Right lung (tissue), 2 donors: ENCODE measurements at regions not wholly inside any gene's neighbourhood (a gene's known extent, or its start where the extent isn't known, plus 50 kb on each side); places are given as distances from the start of the nearest gene placed in this dataset.
"Not testable (repeated sequence)": the region's sequence is repeated elsewhere in the genome, so short reads cannot be mapped to it uniquely, and the experiment has no call there.

ENCODE experiments used
- DNase-seq, 2 donors: peaks; one replicate each; pipeline ENCODE4 v3.0.0-alpha.2; 2013

DNA sequence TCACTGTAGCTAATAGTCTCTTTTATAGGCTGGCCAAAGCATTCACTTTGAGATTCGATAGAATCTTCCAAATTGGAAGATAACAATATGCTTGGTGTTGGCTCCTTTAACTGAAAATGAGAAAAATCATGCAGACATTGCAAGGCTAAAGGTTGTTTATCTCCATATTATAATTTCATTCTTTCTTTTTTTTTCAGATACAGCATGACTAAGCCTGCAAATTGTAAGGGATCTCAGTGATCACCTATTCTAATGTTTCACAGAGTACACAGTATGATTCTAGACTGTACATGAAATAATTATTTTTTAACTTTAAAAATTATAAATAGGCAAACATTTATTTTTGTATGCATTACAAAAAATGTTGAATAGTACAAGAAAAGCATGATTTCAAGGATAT is 451.7 kb upstream of the DDI1 start:
- DNase-seq = no peak

DNA sequence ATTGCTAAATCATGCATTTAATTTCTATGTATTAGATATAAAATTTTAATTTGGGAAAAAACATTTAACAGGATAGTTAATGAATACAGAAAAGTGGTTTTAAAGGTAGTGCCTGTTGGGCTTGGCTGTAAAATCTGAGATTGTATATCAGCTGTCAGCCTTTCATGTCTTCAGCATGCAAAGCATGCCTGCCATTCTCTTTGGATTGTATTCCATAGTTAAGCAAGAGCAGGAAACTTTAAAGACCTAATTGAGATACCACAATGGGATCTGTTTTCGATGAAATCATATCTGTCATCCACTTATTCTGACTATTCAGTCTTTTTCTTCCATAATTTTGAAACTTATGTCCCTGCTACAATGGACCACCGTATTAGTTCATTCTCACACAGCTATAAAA is 451.0 kb upstream of the DDI1 start:
- DNase-seq = no peak

DNA sequence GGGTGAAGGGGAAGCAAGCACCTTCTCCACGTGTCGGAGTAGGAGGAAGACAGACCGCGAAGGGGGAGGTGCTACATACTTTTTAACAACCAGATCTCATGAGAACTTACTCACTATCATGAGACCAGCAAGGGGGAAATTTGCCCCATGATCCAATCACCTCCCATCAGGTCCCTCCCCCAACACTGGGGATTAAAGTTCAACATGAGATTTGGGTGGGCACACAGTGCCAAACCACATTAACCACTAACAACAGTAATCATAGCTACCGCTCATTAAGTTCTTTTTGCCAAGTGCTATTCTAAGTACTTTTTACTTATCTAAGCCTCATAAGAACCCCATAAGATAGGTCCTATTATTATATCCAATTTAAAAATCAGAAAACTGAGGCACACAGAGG is 450.5 kb upstream of the DDI1 start:
- no peak for DNase-seq

DNA sequence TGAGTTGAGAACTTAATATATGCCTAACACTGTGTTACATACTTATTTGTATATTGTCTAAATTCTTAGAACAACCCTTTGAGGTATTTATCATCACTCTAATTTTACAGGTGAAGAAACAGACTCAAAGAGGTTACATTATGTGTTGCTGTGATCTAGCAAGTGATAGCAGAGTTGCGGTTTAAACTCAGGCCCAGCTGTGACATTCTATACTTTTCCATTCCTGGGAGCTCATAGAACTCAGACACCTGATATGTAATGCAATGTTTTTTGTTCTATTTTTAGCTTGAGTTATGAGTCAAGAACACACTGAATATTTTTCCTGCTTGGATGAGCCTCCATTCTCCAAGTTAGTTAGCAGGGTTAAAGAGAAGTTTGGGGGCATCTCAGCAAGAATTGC is 449.7 kb upstream of the DDI1 start:
- DNase-seq = no peak

DNA sequence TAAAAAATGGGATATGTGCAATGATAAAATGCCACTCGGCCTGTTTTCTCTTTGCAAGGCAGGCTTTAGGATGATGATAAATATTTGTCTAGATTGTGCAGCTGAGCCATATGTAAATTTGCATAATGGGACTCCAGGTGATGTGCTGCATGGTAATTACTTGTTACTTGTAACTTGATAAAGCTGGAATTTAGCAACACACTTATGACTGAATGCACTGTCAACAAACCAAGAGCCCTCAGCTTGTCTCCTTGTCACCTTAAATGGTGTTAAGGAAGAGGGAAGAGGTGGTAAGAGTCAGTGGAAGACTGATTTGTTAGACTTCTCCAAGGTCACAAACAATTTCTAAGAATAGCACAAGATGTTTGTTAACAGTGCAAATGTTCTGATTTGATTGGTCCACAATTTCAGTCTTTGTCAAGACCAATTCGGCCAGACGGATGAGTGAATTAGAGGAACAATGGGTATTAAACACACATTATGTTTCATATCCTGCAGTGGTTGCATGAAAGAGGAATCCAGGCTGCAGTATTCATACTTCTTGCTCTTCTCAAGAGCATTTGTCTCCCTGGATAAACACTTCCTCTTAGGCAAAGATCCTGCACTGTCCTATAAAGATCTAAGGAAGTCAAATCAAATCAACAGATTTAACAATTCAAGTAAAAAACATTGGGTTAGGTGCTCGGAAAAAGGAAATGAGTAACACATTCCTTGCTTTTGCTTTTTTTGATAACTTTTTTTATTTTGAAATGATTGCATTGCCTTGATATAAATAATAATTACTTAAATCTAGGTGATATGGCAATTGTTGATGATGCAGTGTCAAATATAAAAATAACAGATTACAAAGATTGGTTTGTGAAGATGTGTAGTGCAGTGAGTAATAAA is 448.3 kb upstream of the DDI1 start:
- DNase-seq = no peak

DNA sequence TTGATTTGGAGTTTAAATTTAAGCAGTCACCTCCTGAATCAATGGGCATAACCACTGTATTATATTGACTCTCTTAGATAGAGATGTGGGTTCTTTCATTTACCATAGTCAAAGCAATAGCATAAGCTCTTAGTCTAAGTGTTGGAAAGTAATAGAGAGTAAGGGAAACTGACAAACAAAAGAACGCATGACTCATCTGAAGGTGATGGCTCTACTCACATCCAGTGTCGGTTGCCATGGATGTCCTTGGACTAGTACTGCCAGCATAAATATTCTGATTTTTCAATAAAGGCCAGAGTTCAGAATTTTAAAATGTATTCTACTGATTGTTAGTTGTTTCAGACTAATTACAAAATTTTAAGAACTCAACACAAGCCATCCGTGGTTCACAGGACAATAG is 444.9 kb upstream of the DDI1 start:
- no peak for DNase-seq

DNA sequence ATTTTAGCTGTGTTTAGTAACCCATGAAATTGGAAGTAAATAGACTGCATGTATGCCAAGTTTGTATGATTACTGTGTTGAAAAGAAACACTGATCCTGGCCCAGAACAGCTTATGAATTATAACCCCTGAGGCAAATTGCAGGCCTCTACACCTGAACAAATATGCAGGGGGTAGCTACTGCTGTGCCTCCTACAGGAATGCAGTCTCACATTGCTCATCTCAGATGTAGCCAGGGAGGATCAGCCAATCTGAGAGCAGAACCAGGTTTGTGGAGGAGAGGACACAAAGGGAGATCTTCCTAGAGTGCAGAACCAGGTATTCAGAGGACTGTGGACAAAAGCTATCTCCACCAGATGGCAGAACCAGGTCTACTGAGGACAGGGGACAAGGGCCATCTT is 442.2 kb upstream of the DDI1 start:
- DNase-seq = no peak

DNA sequence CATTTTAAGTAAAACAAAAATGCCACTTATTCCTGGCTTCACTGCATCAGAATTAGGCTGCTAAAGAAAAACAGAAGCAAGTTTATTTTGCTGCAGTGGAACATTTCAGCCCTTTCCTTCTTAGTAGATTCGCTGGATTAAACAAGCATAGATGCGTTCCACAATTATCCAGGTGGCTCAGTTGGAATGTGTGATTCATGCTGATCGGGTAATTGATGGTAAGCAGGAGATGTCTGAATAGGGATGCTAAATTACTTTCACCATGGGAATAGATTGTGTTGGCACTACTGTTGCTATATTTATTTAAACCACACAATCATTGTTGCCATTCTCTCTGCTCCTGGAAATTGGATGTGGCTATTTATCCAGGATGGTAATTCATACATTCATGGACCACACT is 440.1 kb upstream of the DDI1 start:
- DNase-seq = no peak

DNA sequence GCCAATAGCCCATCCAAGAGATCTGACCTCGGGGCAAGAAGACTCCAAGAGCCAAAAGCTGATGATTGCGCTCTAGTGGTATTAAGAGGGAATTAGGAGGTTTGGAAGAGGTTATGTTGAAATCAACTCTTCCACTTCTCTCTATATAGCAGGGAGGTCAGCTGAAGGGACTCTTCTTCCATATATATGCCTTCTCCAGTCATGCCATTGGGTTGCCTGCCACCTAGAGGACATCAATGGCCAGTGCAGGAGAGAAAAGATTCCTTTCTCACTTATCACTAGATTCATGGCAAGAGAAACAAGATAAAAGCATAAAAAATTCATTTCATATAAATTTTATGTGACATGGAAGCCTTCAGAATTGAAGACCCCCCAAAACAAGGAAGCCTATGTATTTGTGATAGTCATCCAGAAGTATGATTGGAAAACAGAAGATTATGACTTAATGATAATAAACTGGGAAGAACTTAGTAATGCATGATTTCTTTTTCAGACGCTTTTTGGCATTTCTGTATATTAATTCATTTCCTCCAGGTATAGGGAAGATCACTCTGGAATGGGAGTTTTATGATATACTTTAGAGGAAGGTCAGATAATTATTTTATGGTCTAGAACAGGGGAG is 435.1 kb upstream of the DDI1 start:
- DNase-seq = peak; percentile 14 to 26

DNA sequence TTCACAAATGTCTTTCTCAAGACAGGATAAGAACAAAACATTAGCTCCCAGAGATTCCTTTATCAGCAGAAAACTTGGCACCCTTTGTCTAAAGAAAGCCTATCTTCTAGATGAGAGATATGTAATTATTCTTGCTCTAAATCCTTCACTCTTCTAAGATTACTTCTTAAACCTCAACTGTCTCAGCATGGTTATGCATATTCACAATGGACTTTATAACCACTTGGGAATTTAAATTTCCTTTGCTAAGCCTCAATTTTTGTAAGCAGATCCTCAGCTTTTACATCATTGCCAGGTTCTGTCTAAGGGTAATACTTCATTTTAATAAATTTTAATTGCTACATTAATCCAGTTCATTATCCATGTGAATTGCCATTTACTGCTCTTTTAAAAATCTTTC is 433.6 kb upstream of the DDI1 start:
- no peak for DNase-seq

DNA sequence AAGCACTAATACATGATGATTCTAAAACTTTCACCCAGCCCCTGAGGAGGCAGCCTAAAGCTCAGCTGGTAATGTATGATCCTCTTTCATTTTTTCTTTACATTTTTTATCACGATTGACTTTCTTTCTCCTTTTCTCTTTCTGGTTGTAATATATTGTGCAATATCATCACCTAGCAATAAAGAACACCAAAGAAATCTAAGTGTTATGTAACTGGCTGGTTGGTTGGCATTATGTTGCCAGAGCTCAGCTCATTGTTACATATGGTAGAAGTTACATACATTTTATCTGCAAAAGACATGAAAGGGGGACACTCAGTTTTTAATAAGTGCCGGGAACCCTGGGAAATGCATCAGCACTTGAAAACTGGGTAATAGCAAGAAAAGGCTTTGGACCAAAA is 432.1 kb upstream of the DDI1 start:
- DNase-seq = no peak

DNA sequence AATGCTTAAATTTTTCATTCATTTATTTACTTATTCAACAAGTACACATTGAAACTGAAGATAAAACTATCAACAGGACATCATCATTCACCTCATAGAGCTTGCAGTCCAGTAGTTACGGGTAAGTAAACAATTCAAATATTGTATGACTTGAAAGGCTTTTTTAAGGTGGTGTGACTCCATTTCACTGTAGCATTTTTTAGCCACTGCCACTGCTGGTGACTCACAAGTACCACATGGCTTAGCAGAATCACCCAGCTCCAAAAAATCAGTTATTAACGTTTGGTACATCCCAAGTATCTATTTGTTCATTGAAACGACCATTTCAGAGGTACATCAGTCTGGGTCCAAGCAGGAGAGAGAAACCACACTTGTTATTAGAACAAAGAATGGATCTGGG is 427.9 kb upstream of the DDI1 start:
- DNase-seq = no peak

DNA sequence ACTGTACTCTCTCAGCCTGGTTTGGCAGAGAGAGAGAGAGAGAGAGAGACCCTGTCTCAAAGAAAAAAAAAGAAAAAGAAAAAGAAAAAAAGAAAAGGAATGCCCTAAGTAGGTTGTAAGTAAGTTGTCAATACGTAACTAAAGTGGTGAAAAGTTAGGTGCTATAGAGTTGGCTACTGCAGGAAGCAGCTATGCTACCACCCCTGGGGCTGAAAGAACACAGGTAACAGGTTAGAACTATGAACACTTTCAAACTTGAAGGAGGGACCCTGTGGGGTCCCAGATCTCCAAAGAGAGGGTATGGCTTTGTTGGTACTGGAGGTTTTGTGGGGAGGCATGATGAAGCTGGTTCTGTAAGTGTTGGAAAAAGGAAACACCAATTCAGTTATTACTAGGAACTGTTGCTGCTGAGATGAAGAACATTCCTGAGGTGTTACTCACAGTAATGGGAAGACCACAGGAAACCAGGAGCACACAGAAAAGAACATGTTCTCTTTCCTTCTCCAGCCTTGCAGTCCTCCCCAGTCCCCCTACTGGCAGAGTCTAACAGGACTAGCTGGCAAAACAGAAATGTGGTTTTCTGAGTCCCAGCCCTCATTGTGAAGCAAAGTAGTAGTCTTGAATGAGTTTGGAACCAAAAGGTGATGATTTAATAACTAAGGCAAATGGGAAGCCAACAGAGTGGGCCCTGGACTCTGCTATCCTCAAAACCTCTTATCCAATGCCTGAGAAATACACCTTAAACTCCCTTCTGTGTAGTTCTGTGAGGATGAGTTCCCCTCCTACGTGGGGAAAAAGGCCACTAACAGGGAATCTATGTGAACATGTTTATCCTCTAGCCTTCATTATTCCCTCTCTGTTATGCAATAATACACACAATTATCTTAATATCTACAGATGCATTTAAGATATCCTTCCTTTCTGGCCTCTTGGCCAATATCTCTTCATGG is 427.0 kb upstream of the DDI1 start:
- no peak for DNase-seq

DNA sequence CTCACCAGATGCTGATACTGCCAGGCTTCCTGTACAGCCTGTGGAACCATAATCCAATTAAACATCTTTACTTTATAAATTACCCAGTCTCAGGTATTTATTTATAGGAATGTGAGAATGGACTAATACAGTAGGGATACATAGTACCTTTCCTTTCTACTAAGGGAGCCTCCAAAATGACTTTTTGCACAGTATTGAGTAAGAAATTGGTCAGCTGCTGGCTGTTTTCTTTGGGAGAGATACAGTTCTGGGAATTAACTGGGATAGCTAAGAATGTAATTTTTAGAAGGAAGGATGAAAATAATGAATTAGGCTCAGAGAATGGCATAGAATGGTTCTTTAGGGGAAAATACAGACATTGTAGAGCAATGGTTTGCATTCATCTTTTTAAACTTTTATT is 426.0 kb upstream of the DDI1 start:
- no peak for DNase-seq

DNA sequence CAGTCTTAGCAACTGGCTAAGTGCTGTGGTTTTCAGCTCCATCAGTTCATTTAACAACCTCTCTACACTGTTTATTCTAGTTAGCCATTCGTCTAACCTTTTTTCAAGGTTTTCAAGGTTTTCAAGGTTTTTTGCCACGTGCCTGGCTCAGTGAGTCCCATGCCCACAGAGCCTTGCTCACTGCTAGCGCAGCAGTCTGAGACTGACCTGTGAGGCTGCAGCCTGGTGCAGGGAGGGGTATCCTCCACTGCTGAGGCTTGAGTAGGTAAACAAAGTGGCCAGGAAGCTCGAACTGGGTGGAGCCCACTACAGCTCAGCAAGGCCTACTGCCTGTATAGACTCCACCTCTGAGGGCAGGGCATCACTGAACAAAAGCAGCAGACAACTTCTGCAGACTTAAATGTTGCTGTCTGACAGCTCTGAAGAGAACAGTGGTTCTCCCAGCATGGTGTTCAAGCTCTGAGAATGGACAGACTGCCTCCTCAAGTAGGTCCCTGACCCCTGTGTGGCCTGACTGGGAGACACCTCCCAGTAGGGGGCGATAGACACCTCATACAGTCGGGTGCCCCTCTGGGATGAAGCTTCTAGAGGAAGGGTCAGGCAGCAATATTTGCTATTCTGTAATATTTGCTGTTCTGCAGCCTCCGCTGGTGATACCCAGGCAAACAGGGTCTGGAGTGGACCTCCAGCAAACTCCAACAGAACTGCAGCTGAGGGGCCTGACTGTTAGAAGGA is 424.7 kb upstream of the DDI1 start:
- DNase-seq = not testable (repeated sequence)

DNA sequence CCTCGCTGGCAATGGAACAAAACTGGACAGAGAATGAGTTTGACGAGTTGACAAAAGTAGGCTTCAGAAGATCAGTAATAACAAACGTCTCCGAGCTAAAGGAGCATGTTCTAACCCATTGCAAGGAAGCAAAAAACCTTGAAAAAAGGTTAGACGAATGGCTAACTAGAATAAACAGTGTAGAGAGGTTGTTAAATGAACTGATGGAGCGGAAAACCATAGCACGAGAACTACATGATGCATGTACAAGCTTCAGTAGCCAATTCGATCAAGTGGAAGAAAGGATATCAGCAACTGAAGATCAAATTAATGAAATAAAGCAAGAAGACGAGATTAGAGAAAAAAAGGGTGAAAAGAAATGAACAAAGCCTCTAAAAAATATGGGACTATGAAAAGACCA is 424.0 kb upstream of the DDI1 start:
- not testable (repeated sequence) for DNase-seq

DNA sequence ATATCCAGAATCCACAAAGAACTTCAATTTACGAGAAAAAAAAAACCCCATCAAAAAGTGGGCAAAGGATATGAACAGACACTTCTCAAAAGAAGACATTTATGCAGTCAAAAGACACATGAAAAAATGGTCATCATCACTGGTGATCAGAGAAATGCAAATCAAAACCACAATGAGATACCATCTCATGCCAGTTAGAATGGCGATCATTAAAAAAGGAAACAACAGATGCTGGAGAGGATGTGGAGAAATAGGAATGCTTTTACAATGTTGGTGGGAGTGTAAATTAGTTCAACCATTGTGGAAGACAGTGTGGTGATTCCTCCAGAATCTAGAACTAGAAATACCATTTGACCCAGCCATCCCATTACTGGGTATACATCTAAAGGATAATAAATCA is 419.9 kb upstream of the DDI1 start:
- not testable (repeated sequence) for DNase-seq

DNA sequence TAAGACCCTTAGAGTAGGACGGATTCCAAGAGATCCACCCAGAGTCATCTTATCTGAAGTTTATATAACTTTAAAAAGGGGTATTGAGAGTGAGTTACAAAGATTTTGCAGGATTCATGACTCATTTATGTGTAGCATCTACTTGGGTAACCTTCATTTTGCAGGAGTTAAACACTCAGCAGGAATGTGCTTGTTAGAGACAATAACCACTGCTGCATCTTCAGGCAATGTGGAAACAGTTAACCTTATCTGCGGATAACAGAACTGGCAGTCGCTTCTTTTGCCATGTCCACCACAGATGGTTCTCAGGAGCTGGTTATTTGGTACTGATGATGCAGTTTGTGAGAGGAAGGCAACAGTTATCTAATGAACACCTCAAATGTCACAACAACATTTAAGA is 417.9 kb upstream of the DDI1 start:
- DNase-seq = no peak

DNA sequence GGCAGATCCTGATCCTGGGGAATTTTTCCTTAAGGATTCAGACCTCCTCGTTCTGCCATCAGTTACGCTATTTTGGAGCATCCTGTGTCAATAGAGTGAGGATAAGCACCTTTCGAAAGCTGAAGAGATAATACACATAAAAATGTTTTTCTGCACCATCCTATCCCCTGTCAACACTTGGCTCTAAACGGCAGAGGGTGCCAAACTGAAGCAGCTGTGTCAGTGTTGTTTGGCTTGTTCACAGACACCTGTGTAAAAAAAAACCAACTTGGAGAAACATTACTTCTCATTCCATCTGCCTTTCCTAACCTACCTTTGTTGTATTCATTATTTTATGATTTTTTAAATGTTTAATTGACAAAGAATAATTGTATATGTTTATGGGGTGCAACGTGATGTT is 417.0 kb upstream of the DDI1 start:
- DNase-seq = no peak

DNA sequence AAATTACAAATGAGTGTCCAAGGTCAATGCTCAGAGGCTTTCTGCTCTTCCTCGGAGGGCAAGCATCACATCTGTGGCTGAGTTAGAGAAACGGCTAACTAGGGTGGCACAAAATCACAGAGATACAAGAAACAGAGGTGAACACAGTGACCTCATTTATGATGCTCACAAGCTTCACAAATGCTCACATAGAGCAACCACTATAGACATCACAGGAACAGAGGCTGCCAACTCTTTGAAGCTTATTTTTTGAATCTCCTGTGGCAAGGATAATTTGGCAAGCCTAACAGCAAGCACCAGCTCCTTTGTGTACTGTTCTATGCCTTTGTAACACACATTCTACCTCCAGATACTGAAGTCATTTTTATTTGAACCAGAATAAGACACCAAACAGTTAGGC is 416.5 kb upstream of the DDI1 start:
- no peak for DNase-seq

DNA sequence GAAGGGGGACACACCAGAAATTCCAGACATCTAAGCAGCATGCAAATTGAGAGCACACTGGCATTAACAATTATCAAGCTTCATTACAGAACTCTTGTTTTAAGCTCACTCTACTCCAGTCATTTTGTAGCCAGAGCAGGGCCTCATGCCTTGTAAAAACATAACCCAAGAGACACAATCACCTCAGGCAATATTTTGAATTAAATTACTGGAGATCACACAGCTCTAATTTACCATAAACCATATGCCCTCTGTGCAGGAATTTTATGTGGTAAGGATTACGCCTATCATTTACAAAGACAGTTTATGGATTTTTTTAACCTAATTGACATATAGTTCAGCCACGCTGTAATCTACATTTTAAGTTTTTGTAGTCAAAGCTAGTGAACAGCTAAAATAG is 414.1 kb upstream of the DDI1 start:
- no peak for DNase-seq

DNA sequence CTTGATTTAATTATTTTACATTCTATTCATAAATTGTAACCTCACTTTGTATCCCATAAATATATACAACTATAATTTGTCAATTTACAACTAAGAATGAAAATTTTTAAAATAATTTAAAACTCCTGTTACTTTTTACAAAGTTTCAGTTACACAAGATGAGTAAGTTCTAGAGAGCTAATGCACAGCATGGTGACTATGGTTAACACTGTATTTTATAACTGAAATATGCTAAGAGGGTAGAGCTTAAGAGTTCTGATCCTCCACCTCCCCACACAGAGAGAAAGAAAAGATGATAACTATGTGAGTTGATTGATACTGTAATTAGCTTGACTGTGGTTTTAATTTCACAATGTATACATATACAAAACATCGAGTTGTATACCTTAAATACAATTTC is 412.5 kb upstream of the DDI1 start:
- DNase-seq = no peak
